Activated naive CD4-positive, alpha-beta T cell treated with anti-CD3 and anti-CD28 coated beads, Interleukin-2, amount 10 ng/mL, durations not matched to agents 7 days and 5 days (primary cell): ENCODE measurements at regions not wholly inside any gene's neighbourhood (a gene's known extent, or its start where the extent isn't known, plus 50 kb on each side); places are given as distances from the start of the nearest gene placed in this dataset.

Experiments used
- CTCF ChIA-PET: fragments of 350-600 bp; sonication (Branson Sonifier 250); formaldehyde crosslinking; loops from one replicate; lab custom pipeline; 2021; ENCODE audit warnings: antibody characterized with exemption; lab: Charles Lee
- DNase-seq: peaks from one replicate; pipeline ENCODE4 v3.0.0-alpha.2; 2020
- H3K27ac Mint-ChIP-seq: one replicate; pipeline ENCODE4 v1.8.0; 2021; ENCODE audit warnings: mild to moderate bottlenecking, moderate library complexity, mixed read lengths
- H3K27me3 Mint-ChIP-seq: one replicate; pipeline ENCODE4 v1.8.0; 2021; ENCODE audit warnings: mild to moderate bottlenecking, mixed read lengths
- H3K36me3 Mint-ChIP-seq: one replicate; pipeline ENCODE4 v1.8.0; 2021; ENCODE audit warnings: mixed read lengths
- H3K4me1 Mint-ChIP-seq: one replicate; pipeline ENCODE4 v1.8.0; 2021; ENCODE audit warnings: mixed read lengths
- H3K4me3 Mint-ChIP-seq: one replicate; pipeline ENCODE4 v1.8.0; 2021; ENCODE audit warnings: mild to moderate bottlenecking, moderate library complexity, mixed read lengths
- H3K9me3 Mint-ChIP-seq: one replicate; pipeline ENCODE4 v1.8.0; 2021; ENCODE audit warnings: mixed read lengths

DNA sequence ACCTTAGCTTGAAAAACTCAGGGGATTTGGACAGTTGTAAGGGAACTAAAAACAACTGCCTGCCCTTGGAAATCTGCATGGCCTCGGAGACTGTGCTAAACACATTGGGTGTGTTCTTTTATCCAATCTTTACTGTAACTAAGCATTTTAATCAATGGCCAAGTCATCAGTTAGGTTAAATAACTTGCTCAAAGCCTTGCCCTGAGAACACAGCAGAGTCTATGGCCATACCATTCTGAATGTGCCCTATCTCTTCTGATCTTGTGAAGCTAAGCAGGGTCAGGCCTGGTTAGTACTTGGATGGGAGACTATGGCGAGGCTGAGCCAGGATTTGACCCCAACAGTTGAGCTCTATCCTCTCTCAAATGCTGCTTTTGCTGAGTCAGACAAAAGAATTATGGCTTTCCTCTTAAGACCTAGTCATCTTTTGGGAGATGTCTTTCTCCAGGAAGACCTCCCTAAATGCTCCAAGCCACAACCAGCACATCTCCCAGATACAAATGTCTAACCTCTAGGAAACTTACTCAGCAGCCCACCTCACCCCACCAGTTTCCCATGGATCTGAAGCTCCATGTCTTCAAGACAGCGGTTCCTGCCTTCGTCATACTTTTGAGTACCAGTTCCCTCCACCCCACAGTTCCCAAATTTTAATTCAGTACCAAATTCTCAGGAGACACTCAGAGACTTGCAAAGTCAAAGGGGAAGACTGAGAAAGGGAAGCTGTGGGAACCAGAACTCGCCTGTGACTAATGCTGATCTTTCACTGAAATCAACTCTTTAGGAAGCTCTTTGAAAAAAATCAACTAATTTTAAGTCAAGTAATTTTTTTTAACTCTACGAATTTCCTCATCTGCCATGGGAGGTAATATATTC lies 336.1 kb downstream of the MAF start:
- Mint-ChIP-seq H3K36me3 (peaks cover 7% of the 10 kb centered on the region), H3K27me3 (peaks cover 65% of the 10 kb centered on the region), H3K27ac (no peak overlapping the region), H3K4me1 (peaks cover 29% of the 10 kb centered on the region), H3K4me3 (no peak overlapping the region), H3K9me3 (no peaks in the 10 kb centered on the region)
- no peak for DNase-seq
- CTCF ChIA-PET = interaction anchor here (0.8 kb wide), 1 partner anchor 221 kb away, joined by 3 read pairs; no protein-coding TSS in a partner anchor

DNA sequence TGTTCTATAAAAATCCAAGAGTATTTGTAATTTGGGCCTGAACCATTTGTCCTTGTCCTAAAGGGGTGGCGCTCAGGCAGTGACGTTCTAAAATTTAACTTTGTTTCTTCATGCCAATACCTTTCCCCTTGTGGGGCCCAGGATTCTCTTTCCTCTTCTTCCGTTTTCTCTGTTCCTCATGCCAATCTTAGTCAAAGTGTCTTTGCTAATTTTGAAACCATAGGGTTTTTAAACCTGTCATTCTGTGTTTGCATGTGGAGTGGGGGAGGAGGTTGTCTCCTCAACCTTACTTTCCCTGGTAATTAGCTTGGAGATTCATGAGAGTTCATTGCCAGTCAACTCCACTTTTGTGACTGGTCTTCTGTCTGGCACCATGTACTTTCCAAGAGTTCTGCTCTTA lies 337.1 kb downstream of the MAF start:
- Mint-ChIP-seq H3K9me3 (no peaks in the 10 kb centered on the region), H3K4me3 (no peak overlapping the region), H3K27me3 (peaks cover 70% of the 10 kb centered on the region), H3K36me3 (peaks cover 7% of the 10 kb centered on the region), H3K27ac (no peak overlapping the region), H3K4me1 (peaks cover 19% of the 10 kb centered on the region)
- no peak for DNase-seq
- CTCF ChIA-PET = interaction anchor here (1.0 to 1.5 kb wide), 2 partner anchors 11 to 15 kb away, joined by 3 to 4 read pairs; no protein-coding TSS in a partner anchor
